GM18508 (cell line): ENCODE measurements at regions not wholly inside any gene's neighbourhood (a gene's known extent, or its start where the extent isn't known, plus 50 kb on each side); places are given as distances from the start of the nearest gene placed in this dataset.
"Not testable (repeated sequence)": the region's sequence is repeated elsewhere in the genome, so short reads cannot be mapped to it uniquely, and the experiment has no call there.

Experiments
- ATAC-seq: cut with Tn5 transposase; IDR thresholded peaks from one replicate; pipeline ENCODE4 v1.9.1; 2021; ENCODE audit warnings: moderate number of reproducible peaks; ENCODE audit not compliant: insufficient read depth, unreplicated experiment

- no peak for ATAC-seq
Measured at GRCh38 chr2:6168485-6168884, 476.3 kb downstream of the SOX11 start.

GRCh38 chr2:6171294-6171693 lies 479.1 kb downstream of the SOX11 start:
- no peak for ATAC-seq

GRCh38 chr2:6177811-6178210 lies 485.6 kb downstream of the SOX11 start:
- no peak for ATAC-seq

GRCh38 chr2:6181525-6181924 lies 489.3 kb downstream of the SOX11 start:
- no peak for ATAC-seq

GRCh38 chr2:6181926-6182325 lies 489.7 kb downstream of the SOX11 start:
- no peak for ATAC-seq

GRCh38 chr2:6183226-6183625 lies 491.0 kb downstream of the SOX11 start:
- no peak for ATAC-seq

GRCh38 chr2:6184532-6185292 lies 492.5 kb downstream of the SOX11 start:
- no peak for ATAC-seq

- ATAC-seq: no peak
Measured at GRCh38 chr2:6186332-6187151, 494.4 kb downstream of the SOX11 start.

- no peak for ATAC-seq
Measured at GRCh38 chr2:6196449-6196848, 504.3 kb downstream of the SOX11 start.

GRCh38 chr2:6198370-6198919 lies 506.3 kb downstream of the SOX11 start:
- ATAC-seq: not testable (repeated sequence)

GRCh38 chr2:6202756-6203155 lies 510.6 kb downstream of the SOX11 start:
- ATAC-seq: no peak

GRCh38 chr2:6203291-6203959 lies 511.2 kb downstream of the SOX11 start:
- no peak for ATAC-seq

GRCh38 chr2:6206882-6207281 lies 514.7 kb downstream of the SOX11 start:
- no peak for ATAC-seq

GRCh38 chr2:6211236-6211635 lies 519.1 kb downstream of the SOX11 start:
- no peak for ATAC-seq

- no peak for ATAC-seq
Measured at GRCh38 chr2:6212491-6212890, 520.3 kb downstream of the SOX11 start.

- no peak for ATAC-seq
Measured at GRCh38 chr2:6213056-6213780, 521.0 kb downstream of the SOX11 start.

- no peak for ATAC-seq
Measured at GRCh38 chr2:6214471-6214870, 522.3 kb downstream of the SOX11 start.

- ATAC-seq: no peak
Measured at GRCh38 chr2:6215053-6215452, 522.9 kb downstream of the SOX11 start.

GRCh38 chr2:6216234-6216633 lies 524.0 kb downstream of the SOX11 start:
- ATAC-seq: no peak

GRCh38 chr2:6218926-6219325 lies 526.7 kb downstream of the SOX11 start:
- ATAC-seq: no peak
